Neutrophil (primary cell): ENCODE measurements at regions not wholly inside any gene's neighbourhood (a gene's known extent, or its start where the extent isn't known, plus 50 kb on each side); places are given as distances from the start of the nearest gene placed in this dataset.

Source experiments
- H3K27ac ChIP-seq: fragments of 200-600 bp; sonication (generic); 2 replicates; pipeline ENCODE4 v1.5.1; 2016; ENCODE audit warnings: mild to moderate bottlenecking, moderate library complexity
- H3K27me3 ChIP-seq: fragments of 200-600 bp; sonication (generic); 2 replicates; pipeline ENCODE4 v1.6.0; 2016; ENCODE audit warnings: mild to moderate bottlenecking
- H3K36me3 ChIP-seq: fragments of 200-600 bp; sonication (generic); 2 replicates; pipeline ENCODE4 v1.5.1; 2017
- H3K4me1 ChIP-seq, 2 experiments: fragments of 200-600 bp in 1 of 2; sonication (generic) in 1 of 2; 1 replicate in 1 of 2; 2 replicates in 1 of 2; pipeline versions ENCODE4 v1.5.1 to v1.6.1; 2013 to 2016; ENCODE audit warnings: low read depth in 1 of 2, low read length in 1 of 2, mild to moderate bottlenecking in 1 of 2, moderate library complexity in 1 of 2; ENCODE audit not compliant: control insufficient read depth in 1 of 2, insufficient read depth in 1 of 2
- H3K4me3 ChIP-seq, 2 experiments: fragments of 200-600 bp in 1 of 2; sonication (generic) in 1 of 2; 1 replicate in 1 of 2; 2 replicates in 1 of 2; pipeline ENCODE4 v1.5.1; 2013 to 2016; ENCODE audit warnings: low read depth in 1 of 2, low read length in 1 of 2, mild to moderate bottlenecking in 1 of 2, moderate library complexity in 1 of 2
- H3K9me3 ChIP-seq: fragments of 200-600 bp; sonication (generic); 2 replicates; pipeline ENCODE4 v1.5.1; 2016
- TF ChIP-seq, protein P1 (sequence below): fragments of 200-600 bp; sonication (generic); IDR thresholded peaks from 2 replicates; pipeline ENCODE4 v1.5.1; 2016; ENCODE audit warnings: antibody characterized with exemption

DNA sequence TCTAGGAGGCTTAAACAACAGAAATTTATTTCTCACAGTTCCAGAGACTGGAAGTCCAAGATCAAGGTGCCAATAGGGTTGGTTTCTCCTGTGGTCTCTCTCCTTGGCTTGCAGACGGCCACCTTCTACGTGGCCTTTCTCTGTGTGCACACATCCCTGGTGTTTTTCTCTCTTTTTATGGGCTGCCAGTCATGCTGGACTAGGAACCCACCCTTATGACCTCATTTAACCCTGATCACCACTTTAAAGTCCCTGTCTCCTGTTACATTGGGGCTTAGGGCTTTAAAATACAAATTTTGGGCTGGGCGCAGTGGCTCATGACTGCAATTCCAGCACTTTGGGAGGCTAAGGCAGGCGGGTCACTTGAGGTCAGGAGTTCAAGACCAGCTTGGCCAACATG is 157.1 kb downstream of the TLE1 start:
- no peaks in the 10 kb centered on the region for H3K36me3 ChIP-seq
- no peaks in the 10 kb centered on the region for H3K4me1 ChIP-seq
- no peaks in the 10 kb centered on the region for H3K9me3 ChIP-seq
- TF ChIP-seq, protein P1, sequence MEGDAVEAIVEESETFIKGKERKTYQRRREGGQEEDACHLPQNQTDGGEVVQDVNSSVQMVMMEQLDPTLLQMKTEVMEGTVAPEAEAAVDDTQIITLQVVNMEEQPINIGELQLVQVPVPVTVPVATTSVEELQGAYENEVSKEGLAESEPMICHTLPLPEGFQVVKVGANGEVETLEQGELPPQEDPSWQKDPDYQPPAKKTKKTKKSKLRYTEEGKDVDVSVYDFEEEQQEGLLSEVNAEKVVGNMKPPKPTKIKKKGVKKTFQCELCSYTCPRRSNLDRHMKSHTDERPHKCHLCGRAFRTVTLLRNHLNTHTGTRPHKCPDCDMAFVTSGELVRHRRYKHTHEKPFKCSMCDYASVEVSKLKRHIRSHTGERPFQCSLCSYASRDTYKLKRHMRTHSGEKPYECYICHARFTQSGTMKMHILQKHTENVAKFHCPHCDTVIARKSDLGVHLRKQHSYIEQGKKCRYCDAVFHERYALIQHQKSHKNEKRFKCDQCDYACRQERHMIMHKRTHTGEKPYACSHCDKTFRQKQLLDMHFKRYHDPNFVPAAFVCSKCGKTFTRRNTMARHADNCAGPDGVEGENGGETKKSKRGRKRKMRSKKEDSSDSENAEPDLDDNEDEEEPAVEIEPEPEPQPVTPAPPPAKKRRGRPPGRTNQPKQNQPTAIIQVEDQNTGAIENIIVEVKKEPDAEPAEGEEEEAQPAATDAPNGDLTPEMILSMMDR, result no peak
- no peak overlapping the region for H3K27ac ChIP-seq
- no peak overlapping the region for H3K4me3 ChIP-seq
- no peaks in the 10 kb centered on the region for H3K27me3 ChIP-seq

DNA sequence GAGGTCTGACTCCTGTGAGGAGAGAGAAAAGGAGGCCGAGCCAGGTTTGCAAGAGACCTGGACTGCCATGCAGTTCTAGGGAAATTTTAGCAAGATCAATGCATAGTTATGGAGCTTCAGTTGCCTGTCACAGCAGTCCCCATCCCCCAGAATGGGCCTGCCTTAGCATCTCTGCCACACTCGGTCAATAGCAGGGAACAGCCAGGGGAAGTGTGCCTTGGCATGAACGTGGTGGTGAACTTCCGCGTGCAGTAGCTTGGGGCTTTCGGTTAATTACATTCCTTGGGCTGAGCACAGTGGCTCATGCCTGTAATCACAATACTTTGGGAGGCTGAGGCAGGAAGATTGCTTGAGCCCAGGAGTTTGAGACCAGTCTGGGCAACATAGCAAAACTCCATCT is 157.8 kb downstream of the TLE1 start:
- H3K4me1 ChIP-seq, result no peaks in the 10 kb centered on the region
- TF ChIP-seq, protein P1, result no peak
- H3K27me3 ChIP-seq, result no peaks in the 10 kb centered on the region
- H3K9me3 ChIP-seq, result no peaks in the 10 kb centered on the region
- H3K27ac ChIP-seq, result no peak overlapping the region
- H3K36me3 ChIP-seq, result no peaks in the 10 kb centered on the region
- no peak overlapping the region for H3K4me3 ChIP-seq

DNA sequence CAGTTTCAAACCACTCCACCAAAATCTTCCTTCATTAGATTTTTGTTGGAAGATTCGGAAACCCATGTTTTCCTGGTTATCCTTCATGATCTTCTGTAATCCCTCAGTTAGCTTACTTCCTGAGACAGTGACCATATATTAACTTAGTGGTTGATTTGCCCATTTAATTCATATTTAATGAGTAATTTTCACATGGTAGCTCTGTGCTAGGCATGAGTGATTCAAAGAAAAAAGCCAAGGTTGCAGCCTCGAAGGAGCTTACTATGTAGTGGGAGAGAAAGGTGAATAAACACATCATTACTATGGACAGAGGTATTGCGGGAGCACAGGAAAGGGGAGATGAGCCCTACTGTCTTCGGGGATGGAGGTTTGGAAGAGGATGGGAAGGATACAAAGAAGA is 158.5 kb downstream of the TLE1 start:
- TF ChIP-seq, protein P1, result no peak
- H3K4me3 ChIP-seq, result no peak overlapping the region
- H3K27ac ChIP-seq, result no peak overlapping the region
- H3K36me3 ChIP-seq, result no peaks in the 10 kb centered on the region
- H3K9me3 ChIP-seq, result no peaks in the 10 kb centered on the region
- no peaks in the 10 kb centered on the region for H3K27me3 ChIP-seq
- H3K4me1 ChIP-seq, result no peaks in the 10 kb centered on the region

DNA sequence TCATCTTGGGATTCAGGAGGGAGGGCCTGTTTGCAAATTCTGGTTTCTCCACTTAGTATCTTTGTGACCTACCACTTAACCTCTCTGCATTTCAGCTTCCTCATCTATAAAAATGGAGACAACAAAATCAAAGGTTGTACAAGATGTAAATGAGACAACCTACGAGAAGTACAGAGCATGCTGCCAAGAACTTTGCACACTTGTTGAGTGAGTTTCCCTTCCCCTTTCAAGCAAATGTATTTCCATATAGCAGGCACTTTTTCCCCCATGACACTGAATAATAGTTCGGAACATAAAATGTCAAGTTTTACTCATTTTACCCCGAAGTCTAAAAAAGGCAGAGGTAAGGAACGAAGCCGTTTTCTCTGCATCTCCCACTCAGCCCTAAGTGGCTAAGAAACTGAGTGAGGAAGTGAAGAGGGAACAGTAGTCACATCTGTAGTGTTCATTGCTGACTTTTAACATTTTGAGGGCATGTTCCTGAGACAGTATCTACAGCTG is 159.0 kb downstream of the TLE1 start:
- Histone ChIP-seq H3K27ac (no peak overlapping the region), H3K9me3 (no peaks in the 10 kb centered on the region), H3K4me3 (no peak overlapping the region), H3K27me3 (no peaks in the 10 kb centered on the region), H3K4me1 (no peaks in the 10 kb centered on the region), H3K36me3 (no peaks in the 10 kb centered on the region)
- TF ChIP-seq, protein P1, result no peak

DNA sequence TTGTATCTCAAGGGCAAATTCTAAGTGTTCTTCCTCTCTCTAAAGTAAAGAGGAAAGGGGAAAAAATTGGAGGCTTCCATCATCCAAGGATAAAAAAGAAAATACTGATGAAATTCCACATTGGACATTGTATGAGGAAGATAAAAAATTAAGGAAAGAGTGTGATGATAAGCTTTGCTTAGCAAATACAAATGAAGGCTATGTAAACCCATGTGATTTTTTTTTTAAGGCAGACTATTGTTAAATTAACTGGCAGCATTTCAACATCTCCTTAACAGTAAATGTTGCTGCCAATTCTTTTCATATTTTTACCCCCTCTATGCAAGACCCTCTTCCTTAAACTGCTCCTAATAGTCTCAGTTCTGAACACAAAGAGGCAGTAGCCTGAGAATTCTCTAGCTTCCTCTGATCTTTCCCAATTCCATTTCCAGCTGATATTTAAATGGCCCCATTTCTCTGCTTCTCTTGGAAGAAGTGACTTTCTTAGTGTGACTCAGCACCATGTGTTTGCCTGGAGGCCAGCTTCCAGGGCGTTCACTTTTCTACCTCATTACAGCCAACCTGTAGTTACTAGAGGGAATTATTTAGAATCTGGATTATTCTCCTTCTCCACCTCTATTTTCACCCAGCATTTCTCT is 159.7 kb downstream of the TLE1 start:
- no peaks in the 10 kb centered on the region for H3K9me3 ChIP-seq
- H3K4me1 ChIP-seq, result no peaks in the 10 kb centered on the region
- H3K4me3 ChIP-seq, result no peak overlapping the region
- no peaks in the 10 kb centered on the region for H3K27me3 ChIP-seq
- TF ChIP-seq, protein P1, result no peak
- no peak overlapping the region for H3K27ac ChIP-seq
- no peaks in the 10 kb centered on the region for H3K36me3 ChIP-seq
